Keratinocyte (primary cell): ENCODE measurements at regions not wholly inside any gene's neighbourhood (a gene's known extent, or its start where the extent isn't known, plus 50 kb on each side); places are given as distances from the start of the nearest gene placed in this dataset.

ENCODE experiments used
- DNase-seq: peaks from one replicate; pipeline ENCODE4 v3.0.0-alpha.2; 2011; ENCODE audit warnings: low read depth, missing footprints, low spot score
- FAIRE-seq: peaks from 2 replicates; lab custom pipeline; 2011; peaks lifted over from hg19 to GRCh38; lab: Jason Lieb, UNC
- H2AFZ ChIP-seq: 2 replicates; pipeline ENCODE4 v1.6.0; 2012; ENCODE audit warnings: low read length, control low read depth, inconsistent platforms; ENCODE audit not compliant: control insufficient read depth
- H3K27ac ChIP-seq: 2 replicates; pipeline ENCODE4 v1.5.1; 2011; ENCODE audit warnings: low read length; ENCODE audit not compliant: control insufficient read depth, insufficient read depth
- H3K27me3 ChIP-seq: 3 replicates; pipeline ENCODE4 v1.6.0; 2011; ENCODE audit warnings: low read length; ENCODE audit not compliant: control insufficient read depth, insufficient read depth; ENCODE audit errors: extremely low read depth
- H3K36me3 ChIP-seq, 2 experiments: 2 replicates in 1 of 2; 3 replicates in 1 of 2; pipeline ENCODE4 v1.5.1; 2011; ENCODE audit warnings: low read length in 2 of 2, mild to moderate bottlenecking in 1 of 2; ENCODE audit not compliant: control insufficient read depth in 2 of 2, insufficient read depth in 2 of 2; ENCODE audit errors: extremely low read depth in 1 of 2
- H3K4me1 ChIP-seq: 3 replicates; pipeline ENCODE4 v1.5.1; 2011; ENCODE audit warnings: low read length; ENCODE audit not compliant: control insufficient read depth, insufficient read depth; ENCODE audit errors: extremely low read depth
- H3K4me2 ChIP-seq: 3 replicates; pipeline ENCODE4 v1.6.0; 2011; ENCODE audit warnings: low read depth, low read length; ENCODE audit not compliant: control insufficient read depth, insufficient read depth; ENCODE audit errors: extremely low read depth
- H3K4me3 ChIP-seq, 3 experiments: fragments of 200-600 bp in 1 of 3; sonication (generic) in 1 of 3; 2 replicates in 2 of 3; 3 replicates in 1 of 3; pipeline ENCODE4 v1.5.1; 2011 to 2016; ENCODE audit warnings: low read length in 3 of 3, mild to moderate bottlenecking in 3 of 3, control low read depth in 2 of 3, inconsistent platforms in 1 of 3, low read depth in 1 of 3, mixed read lengths in 1 of 3, mixed run types in 1 of 3, moderate library complexity in 1 of 3; ENCODE audit not compliant: control insufficient read depth in 2 of 3, insufficient read depth in 2 of 3; ENCODE audit errors: extremely low read depth in 1 of 3
- H3K79me2 ChIP-seq: 2 replicates; pipeline ENCODE4 v1.6.0; 2012; ENCODE audit warnings: low read length; ENCODE audit not compliant: control insufficient read depth, insufficient read depth
- H3K9ac ChIP-seq: 3 replicates; pipeline ENCODE4 v1.6.0; 2011; ENCODE audit warnings: low read length; ENCODE audit not compliant: control insufficient read depth, insufficient read depth; ENCODE audit errors: extremely low read depth
- H3K9me1 ChIP-seq: 3 replicates; pipeline ENCODE4 v1.6.0; 2011; ENCODE audit warnings: low read length; ENCODE audit not compliant: control insufficient read depth, insufficient read depth; ENCODE audit errors: extremely low read depth
- H3K9me3 ChIP-seq: 2 replicates; pipeline ENCODE4 v1.5.1; 2012; ENCODE audit warnings: low read depth, low read length; ENCODE audit not compliant: control insufficient read depth
- H4K20me1 ChIP-seq: 3 replicates; pipeline ENCODE4 v1.6.0; 2011; ENCODE audit warnings: low read length; ENCODE audit not compliant: control insufficient read depth, insufficient read depth; ENCODE audit errors: extremely low read depth
- EZH2 ChIP-seq: IDR thresholded peaks from one replicate; pipeline ENCODE4 v1.6.1; 2012; ENCODE audit warnings: inconsistent platforms, mild to moderate bottlenecking, low read length, moderate library complexity
- dilution Hi-C: fragments of 300-500 bp; cut with MboI; formaldehyde crosslinking; loops from one replicate; pipeline ENCODE4 v1.7.0; 2020; ENCODE audit warnings: low sequenced_read_pairs; ENCODE audit not compliant: extremely low pct_ligation_motif_present
- TF ChIP-seq, protein P1 (sequence below), 3 experiments: IDR thresholded peaks in 1 of 3; conservative IDR thresholded peaks in 1 of 3; optimal IDR thresholded peaks in 1 of 3; 2 replicates in 2 of 3; 3 replicates in 1 of 3; pipeline versions ENCODE3 to v1.5.1; 2011; ENCODE audit warnings: low read length in 3 of 3, mild to moderate bottlenecking in 3 of 3, moderate library complexity in 2 of 3, control low read depth in 1 of 3, inconsistent platforms in 1 of 3; ENCODE audit not compliant: insufficient read depth in 2 of 3; ENCODE audit errors: extremely low read depth in 1 of 3

DNA sequence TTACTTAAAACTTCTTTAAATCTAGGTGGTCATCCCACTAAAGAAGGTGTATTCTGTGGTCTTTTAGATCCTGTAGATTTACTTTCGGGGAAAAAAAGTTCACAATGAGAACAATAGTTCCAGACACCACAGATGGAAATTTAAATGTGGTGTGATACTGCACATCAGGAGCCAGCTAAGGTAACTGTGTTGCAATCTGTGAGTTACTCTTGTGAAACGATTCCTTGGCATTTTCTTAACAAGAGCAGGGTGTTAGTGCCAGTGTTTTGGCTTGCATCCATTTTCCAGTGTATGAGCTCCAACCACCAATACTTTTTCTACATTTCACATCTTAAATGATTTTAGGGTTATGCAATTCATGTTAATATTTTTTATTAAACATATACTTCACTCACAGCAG is 674.5 kb downstream of the CETN3 start:
- TF ChIP-seq, protein P1, sequence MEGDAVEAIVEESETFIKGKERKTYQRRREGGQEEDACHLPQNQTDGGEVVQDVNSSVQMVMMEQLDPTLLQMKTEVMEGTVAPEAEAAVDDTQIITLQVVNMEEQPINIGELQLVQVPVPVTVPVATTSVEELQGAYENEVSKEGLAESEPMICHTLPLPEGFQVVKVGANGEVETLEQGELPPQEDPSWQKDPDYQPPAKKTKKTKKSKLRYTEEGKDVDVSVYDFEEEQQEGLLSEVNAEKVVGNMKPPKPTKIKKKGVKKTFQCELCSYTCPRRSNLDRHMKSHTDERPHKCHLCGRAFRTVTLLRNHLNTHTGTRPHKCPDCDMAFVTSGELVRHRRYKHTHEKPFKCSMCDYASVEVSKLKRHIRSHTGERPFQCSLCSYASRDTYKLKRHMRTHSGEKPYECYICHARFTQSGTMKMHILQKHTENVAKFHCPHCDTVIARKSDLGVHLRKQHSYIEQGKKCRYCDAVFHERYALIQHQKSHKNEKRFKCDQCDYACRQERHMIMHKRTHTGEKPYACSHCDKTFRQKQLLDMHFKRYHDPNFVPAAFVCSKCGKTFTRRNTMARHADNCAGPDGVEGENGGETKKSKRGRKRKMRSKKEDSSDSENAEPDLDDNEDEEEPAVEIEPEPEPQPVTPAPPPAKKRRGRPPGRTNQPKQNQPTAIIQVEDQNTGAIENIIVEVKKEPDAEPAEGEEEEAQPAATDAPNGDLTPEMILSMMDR (optimal IDR thresholded peaks at IDR 0.05 in 1 of 3, IDR thresholded peaks at IDR 0.05 in 1 of 3, conservative IDR thresholded peaks at IDR 0.05 in 1 of 3; ENCODE audit: extremely low read depth in 1 of 3, insufficient read depth in 2 of 3, low read length in 3 of 3): no peak
- no peak for TF ChIP-seq EZH2
- dilution Hi-C loops: no loop called here
- Histone ChIP-seq H2AFZ (no peak overlapping the region), H3K4me1 (no peaks in the 10 kb centered on the region), H3K36me3 (no peaks in the 10 kb centered on the region), H4K20me1 (no peaks in the 10 kb centered on the region), H3K79me2 (no peaks in the 10 kb centered on the region), H3K9me1 (no peaks in the 10 kb centered on the region), H3K4me3 (no peak overlapping the region), H3K27ac (no peak overlapping the region), H3K9me3 (no peaks in the 10 kb centered on the region), H3K27me3 (no peaks in the 10 kb centered on the region), H3K9ac (no peak overlapping the region), H3K4me2 (no peak overlapping the region)
- DNase-seq (no peak), FAIRE-seq (no peak)

DNA sequence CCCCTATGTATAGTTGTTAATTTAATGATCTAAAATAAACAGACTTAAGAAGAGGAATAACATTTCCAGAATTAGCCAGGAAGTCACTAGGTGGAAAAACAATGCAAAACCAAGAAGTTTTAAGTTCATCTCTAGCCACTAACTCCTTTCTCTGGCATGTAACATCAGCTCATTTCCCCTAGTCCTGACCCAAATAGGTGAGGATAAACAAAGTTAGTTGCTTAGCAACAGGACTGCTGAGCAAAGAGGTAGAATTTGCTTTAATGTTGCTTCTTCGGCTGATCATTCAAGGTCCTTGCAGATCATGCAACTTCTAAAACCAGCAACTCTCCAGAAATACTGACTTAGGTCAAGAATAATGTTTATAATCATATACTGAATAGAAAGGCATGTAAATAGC is 675.8 kb downstream of the CETN3 start:
- no peaks in the 10 kb centered on the region for H3K9me3 ChIP-seq
- H3K36me3 ChIP-seq: no peaks in the 10 kb centered on the region
- TF ChIP-seq EZH2: no peak
- TF ChIP-seq, protein P1 (optimal IDR thresholded peaks at IDR 0.05 in 1 of 3, IDR thresholded peaks at IDR 0.05 in 1 of 3, conservative IDR thresholded peaks at IDR 0.05 in 1 of 3; ENCODE audit: extremely low read depth in 1 of 3, insufficient read depth in 2 of 3, low read length in 3 of 3): no peak
- dilution Hi-C loops: no loop called here
- FAIRE-seq (no peak), DNase-seq (no peak)
- no peaks in the 10 kb centered on the region for H3K4me1 ChIP-seq
- no peaks in the 10 kb centered on the region for H4K20me1 ChIP-seq
- no peak overlapping the region for H3K27ac ChIP-seq
- H2AFZ ChIP-seq: no peak overlapping the region
- H3K79me2 ChIP-seq: no peaks in the 10 kb centered on the region
- H3K4me3 ChIP-seq: no peak overlapping the region
- H3K4me2 ChIP-seq: no peak overlapping the region
- no peaks in the 10 kb centered on the region for H3K27me3 ChIP-seq
- H3K9ac ChIP-seq: no peak overlapping the region
- H3K9me1 ChIP-seq: no peaks in the 10 kb centered on the region
